IMR-90 (cell line): ENCODE measurements at regions not wholly inside any gene's neighbourhood (a gene's known extent, or its start where the extent isn't known, plus 50 kb on each side); places are given as distances from the start of the nearest gene placed in this dataset.
"Not testable (repeated sequence)": the region's sequence is repeated elsewhere in the genome, so short reads cannot be mapped to it uniquely, and the experiment has no call there.

Experiments
- ATAC-seq: fragments of 200-7000 bp; cut with Tn5 transposase; 2 replicates; pipeline ENCODE4 v1.9.1; 2020; ENCODE audit warnings: low read depth, mild to moderate bottlenecking, moderate library complexity
- BruUV-seq: library from RNA; stranded (reverse); fragments of 400-500 nt; replicated peaks from 2 replicates; lab custom pipeline; 2021; lab: Mats Ljungman, UMichigan
- CTCF ChIA-PET: fragments of 300-600 bp; formaldehyde crosslinking; extraction: SDS; loops from one replicate; lab custom pipeline; 2021; ENCODE audit warnings: antibody characterized with exemption; lab: Yijun Ruan, JAX
- POLR2A ChIA-PET: fragments of 300-600 bp; sonication (Branson Sonifier 250); formaldehyde crosslinking; loops from one replicate; lab custom pipeline; 2022; ENCODE audit warnings: antibody characterized with exemption; ENCODE audit not compliant: unreplicated experiment; lab: Charles Lee
- DNase-seq: peaks from one replicate; pipeline ENCODE4 v3.0.0; 2013
- H2AFZ ChIP-seq: replicated peaks from 2 replicates; pipeline ENCODE3; 2013; ENCODE audit warnings: low read length, mild to moderate bottlenecking; ENCODE audit not compliant: poor library complexity
- H2AK5ac ChIP-seq: 2 replicates; pipeline ENCODE4 v1.6.1; 2013; ENCODE audit warnings: low read depth, low read length, inconsistent platforms
- H2AK9ac ChIP-seq: replicated peaks from 2 replicates; pipeline ENCODE3; 2013; ENCODE audit warnings: mild to moderate bottlenecking, low read depth, low read length, moderate library complexity; ENCODE audit not compliant: poor library complexity
- H2BK120ac ChIP-seq: 2 replicates; pipeline ENCODE4 v1.6.1; 2013; ENCODE audit warnings: low read depth, low read length, inconsistent platforms
- H2BK15ac ChIP-seq: 3 replicates; pipeline ENCODE4 v1.6.1; 2013; ENCODE audit warnings: low read depth, low read length, inconsistent platforms
- H2BK20ac ChIP-seq: 2 replicates; pipeline ENCODE4 v1.6.1; 2013; ENCODE audit warnings: low read depth, mild to moderate bottlenecking, inconsistent platforms, low read length, moderate library complexity
- H2BK5ac ChIP-seq: 2 replicates; pipeline ENCODE4 v1.6.1; 2013; ENCODE audit warnings: mild to moderate bottlenecking, low read depth, low read length, inconsistent platforms; ENCODE audit not compliant: poor library complexity, severe bottlenecking
- H3K14ac ChIP-seq: replicated peaks from 2 replicates; pipeline ENCODE4 v1.6.1; 2013; ENCODE audit warnings: low read depth, low read length, inconsistent platforms
- H3K18ac ChIP-seq: 2 replicates; pipeline ENCODE4 v1.6.1; 2013; ENCODE audit warnings: low read depth, low read length, control low read depth
- H3K23ac ChIP-seq: 2 replicates; pipeline ENCODE4 v1.6.1; 2013; ENCODE audit warnings: low read depth, low read length, inconsistent platforms
- H3K27ac ChIP-seq: 2 replicates; pipeline ENCODE4 v1.5.1; 2013; ENCODE audit warnings: mild to moderate bottlenecking, control low read depth, low read length; ENCODE audit not compliant: insufficient read depth
- H3K27me3 ChIP-seq: 2 replicates; pipeline ENCODE4 v1.6.1; 2013; ENCODE audit warnings: low read length; ENCODE audit not compliant: control insufficient read depth, insufficient read depth
- H3K36me3 ChIP-seq: 2 replicates; pipeline ENCODE4 v1.6.1; 2013; ENCODE audit warnings: low read length, mixed read lengths; ENCODE audit not compliant: control insufficient read depth, insufficient read depth
- H3K4ac ChIP-seq: 2 replicates; pipeline ENCODE4 v1.6.1; 2013; ENCODE audit warnings: low read depth, low read length, inconsistent platforms
- H3K4me1 ChIP-seq: 2 replicates; pipeline ENCODE4 v1.6.1; 2013; ENCODE audit warnings: low read length, mixed read lengths; ENCODE audit not compliant: control insufficient read depth, insufficient read depth
- H3K4me2 ChIP-seq: 2 replicates; pipeline ENCODE4 v1.6.1; 2013; ENCODE audit warnings: low read depth, mild to moderate bottlenecking, control low read depth, low read length, moderate library complexity
- H3K4me3 ChIP-seq: 2 replicates; pipeline ENCODE4 v1.5.1; 2013; ENCODE audit warnings: low read depth, mild to moderate bottlenecking, control low read depth, low read length, moderate library complexity; ENCODE audit not compliant: insufficient read depth
- H3K56ac ChIP-seq: 2 replicates; pipeline ENCODE4 v1.6.1; 2013; ENCODE audit warnings: low read length, inconsistent platforms; ENCODE audit not compliant: insufficient read depth; ENCODE audit errors: extremely low read depth
- H3K79me1 ChIP-seq, 2 experiments: 2 replicates each; pipeline ENCODE4 v1.6.1; 2013; ENCODE audit warnings: low read length in 2 of 2, inconsistent platforms in 1 of 2, low read depth in 1 of 2
- H3K9ac ChIP-seq: 2 replicates; pipeline ENCODE4 v1.6.1; 2013; ENCODE audit warnings: low read depth, low read length, control low read depth
- H3K9me1 ChIP-seq: 2 replicates; pipeline ENCODE4 v1.6.1; 2013; ENCODE audit warnings: low read length, inconsistent platforms; ENCODE audit not compliant: insufficient read depth
- H3K9me3 ChIP-seq: 2 replicates; pipeline ENCODE4 v1.6.1; 2013; ENCODE audit warnings: low read length; ENCODE audit not compliant: control insufficient read depth, insufficient read depth
- H4K20me1 ChIP-seq: 2 replicates; pipeline ENCODE4 v1.6.1; 2013; ENCODE audit warnings: low read length, inconsistent platforms; ENCODE audit not compliant: insufficient read depth
- H4K5ac ChIP-seq: 2 replicates; pipeline ENCODE4 v1.6.1; 2013; ENCODE audit warnings: mild to moderate bottlenecking, low read depth, low read length, control low read depth
- H4K8ac ChIP-seq, 2 experiments: 2 replicates each; pipeline ENCODE4 v1.6.1; 2013; ENCODE audit warnings: low read depth in 2 of 2, low read length in 2 of 2, control low read depth in 1 of 2, inconsistent platforms in 1 of 2
- H4K91ac ChIP-seq: 2 replicates; pipeline ENCODE4 v1.6.1; 2013; ENCODE audit warnings: low read depth, low read length, inconsistent platforms; ENCODE audit not compliant: insufficient read depth
- WGBS, 2 experiments: methylation state at CpG; one replicate each; pipeline versions ENCODE4 v1.1.5 to v1.1.7; 2013; ENCODE audit warnings: missing lambda C conversion rate in 2 of 2; ENCODE audit not compliant: insufficient read length in 1 of 2; ENCODE audit errors: extremely low coverage in 2 of 2; 5-methylcytosine and 5-hydroxymethylcytosine counted together
- dilution Hi-C: fragments of 300-500 bp; cut with HindIII; formaldehyde crosslinking; loops from one replicate; pipeline ENCODE4 v1.14.3; 2018; ENCODE audit warnings: low sequenced_read_pairs; ENCODE audit not compliant: unreplicated experiment
- in situ Hi-C: fragments of 300-500 bp; cut with MboI; formaldehyde crosslinking; loops from 3 replicates; pipeline ENCODE4 v1.14.3; 2019; ENCODE audit warnings: low sequenced_read_pairs, inconsistent platforms, mixed read lengths
- intact Hi-C: fragments of 100-400 bp; cut with micrococcal nuclease; formaldehyde crosslinking; loops from 2 replicates; pipeline ENCODE4 v1.10.0; 2022

DNA sequence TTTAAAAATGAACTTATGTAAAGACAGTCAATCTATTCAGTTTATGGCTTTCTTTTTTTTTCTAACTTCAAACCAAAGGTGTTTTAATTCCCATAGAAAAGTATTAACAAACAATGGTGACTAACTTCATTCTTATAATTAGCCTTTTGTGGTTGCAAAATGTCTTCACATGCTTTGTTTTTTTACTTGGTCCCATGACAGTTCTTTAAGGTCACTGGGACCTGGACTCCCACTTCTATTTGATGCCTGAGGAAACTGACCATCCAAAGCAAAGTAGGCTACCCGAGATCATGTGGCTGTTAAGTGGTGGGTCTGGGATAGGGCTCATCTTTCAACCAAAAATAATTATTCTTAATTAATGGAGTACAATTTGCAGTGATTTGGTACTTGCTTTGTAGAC, 74.6 kb upstream of the CDC42EP3 start:
- H3K79me1 ChIP-seq, intact Hi-C loops, H2AK9ac ChIP-seq, DNase-seq, H4K8ac ChIP-seq, H3K36me3 ChIP-seq, H3K4me2 ChIP-seq, dilution Hi-C loops, H3K9me3 ChIP-seq, BruUV-seq, H3K4me3 ChIP-seq, H3K56ac ChIP-seq, H3K4me1 ChIP-seq, H2AK5ac ChIP-seq, H4K20me1 ChIP-seq, H2BK15ac ChIP-seq, H3K27ac ChIP-seq, in situ Hi-C loops, H4K91ac ChIP-seq, H4K5ac ChIP-seq, H2AFZ ChIP-seq, POLR2A ChIA-PET, ATAC-seq, H3K14ac ChIP-seq, H3K18ac ChIP-seq, H3K27me3 ChIP-seq, H2BK5ac ChIP-seq, H3K9me1 ChIP-seq, H3K4ac ChIP-seq, H3K9ac ChIP-seq, H3K23ac ChIP-seq: not testable (repeated sequence)
- Histone ChIP-seq H2BK20ac (0 out of 2 replicates have a peak overlapping the region, but pooled peaks have one; percentile 18), H2BK120ac (peak overlapping the region; percentile 34; the same call in 1 of the 2 replicates)
- CTCF ChIA-PET, result interaction anchor here (0.6 to 1.1 kb wide), 3 partner anchors 10 to 273 kb away, joined by 3 to 4 read pairs (median 3); no protein-coding TSS in a partner anchor
- WGBS, 2 experiments, result no CpG with 5 or more reads among the region's 1 CpG
